PC-3 (cell line): ENCODE measurements at regions not wholly inside any gene's neighbourhood (a gene's known extent, or its start where the extent isn't known, plus 50 kb on each side); places are given as distances from the start of the nearest gene placed in this dataset.

Experiments used
- ATAC-seq: fragments of 200-7000 bp; cut with Tn5 transposase; 2 replicates; pipeline ENCODE4 v1.9.1; 2020; ENCODE audit warnings: mild to moderate bottlenecking, moderate library complexity
- BruUV-seq: library from RNA; stranded (reverse); fragments of 400-500 nt; replicated peaks from 2 replicates; lab custom pipeline; 2021; lab: Mats Ljungman, UMichigan
- CTCF ChIA-PET: fragments of 300-600 bp; sonication (Branson Sonifier 250); formaldehyde crosslinking; loops from one replicate; lab custom pipeline; 2022; ENCODE audit warnings: antibody characterized with exemption; lab: Charles Lee
- POLR2A ChIA-PET: fragments of 300-600 bp; sonication (Branson Sonifier 250); formaldehyde crosslinking; loops from one replicate; lab custom pipeline; 2022; ENCODE audit warnings: antibody characterized with exemption; ENCODE audit not compliant: unreplicated experiment; lab: Charles Lee
- DNase-seq: peaks from one replicate; pipeline ENCODE4 v3.0.0-alpha.2; 2015
- H2AFZ ChIP-seq: fragments of 300-600 bp; sonication (generic); 2 replicates; pipeline ENCODE4 v1.6.0; 2016; ENCODE audit warnings: antibody characterized with exemption, low read length
- H3F3A ChIP-seq: fragments of 300-600 bp; sonication (generic); one replicate; pipeline ENCODE4 v1.6.0; 2017; ENCODE audit warnings: antibody characterized with exemption, low read length, control low read depth, mild to moderate bottlenecking; ENCODE audit not compliant: unreplicated experiment
- H3K27ac ChIP-seq: fragments of 300-600 bp; sonication (generic); 2 replicates; pipeline ENCODE4 v1.5.1; 2016; ENCODE audit warnings: mild to moderate bottlenecking, low read length
- H3K27me3 ChIP-seq: fragments of 300-600 bp; sonication (generic); 2 replicates; pipeline ENCODE4 v1.6.1; 2016; ENCODE audit warnings: low read length, mixed read lengths
- H3K36me3 ChIP-seq: fragments of 300-600 bp; sonication (generic); 2 replicates; pipeline ENCODE4 v1.6.1; 2016; ENCODE audit warnings: low read depth, mixed run types, low read length, mixed read lengths
- H3K4me1 ChIP-seq: fragments of 300-600 bp; sonication (generic); 2 replicates; pipeline ENCODE4 v1.5.1; 2016; ENCODE audit warnings: low read length; ENCODE audit not compliant: insufficient read depth
- H3K4me2 ChIP-seq: fragments of 300-600 bp; sonication (generic); 2 replicates; pipeline ENCODE4 v1.6.0; 2016; ENCODE audit warnings: low read length
- H3K4me3 ChIP-seq: fragments of 300-600 bp; sonication (generic); 2 replicates; pipeline ENCODE4 v1.5.1; 2016; ENCODE audit warnings: mild to moderate bottlenecking, low read length, mixed read lengths
- H3K79me2 ChIP-seq: fragments of 300-600 bp; sonication (generic); 2 replicates; pipeline ENCODE4 v1.6.1; 2017; ENCODE audit warnings: low read length, mixed read lengths
- H3K9ac ChIP-seq: fragments of 300-600 bp; sonication (generic); 2 replicates; pipeline ENCODE4 v1.6.0; 2016; ENCODE audit warnings: mild to moderate bottlenecking, low read length
- H3K9me2 ChIP-seq: fragments of 300-600 bp; sonication (generic); replicated peaks from 2 replicates; pipeline ENCODE4 v1.6.1; 2016; ENCODE audit warnings: mixed run types, low read length, mixed read lengths
- H3K9me3 ChIP-seq: fragments of 300-600 bp; sonication (generic); 2 replicates; pipeline ENCODE4 v1.6.1; 2016; ENCODE audit warnings: low read length, mixed read lengths
- H4K20me1 ChIP-seq: fragments of 300-600 bp; sonication (generic); 2 replicates; pipeline ENCODE4 v1.6.1; 2016; ENCODE audit warnings: low read length, mixed read lengths
- CTCF ChIP-seq: fragments of 300-600 bp; sonication (generic); conservative IDR thresholded peaks from 2 replicates; pipeline ENCODE4 v1.5.1; 2017; ENCODE audit warnings: antibody characterized with exemption, low read depth, mild to moderate bottlenecking, low read length
- EZH2 ChIP-seq: fragments of 300-600 bp; sonication (generic); IDR thresholded peaks from one replicate; pipeline ENCODE4 v1.6.1; 2017; ENCODE audit warnings: antibody characterized with exemption, mild to moderate bottlenecking, low read length; ENCODE audit not compliant: unreplicated experiment
- EZH2phosphoT487 ChIP-seq: fragments of 300-600 bp; sonication (generic); IDR thresholded peaks from 2 replicates; pipeline ENCODE4 v1.6.1; 2018; ENCODE audit warnings: mild to moderate bottlenecking, antibody characterized with exemption, low read length, borderline replicate concordance
- intact Hi-C: fragments of 100-400 bp; cut with micrococcal nuclease; formaldehyde crosslinking; loops from 2 replicates; pipeline ENCODE4 v1.9.0; 2023

- no peak overlapping the region for H2AFZ ChIP-seq
- no peaks in the 10 kb centered on the region for H3F3A ChIP-seq
- no peaks in the 10 kb centered on the region for H3K4me1 ChIP-seq
- no peaks in the 10 kb centered on the region for H3K27me3 ChIP-seq
- ChIA-PET POLR2A (no interaction called here), CTCF (no interaction called here)
- ATAC-seq: no peak
- no peaks in the 10 kb centered on the region for H3K36me3 ChIP-seq
- no TSS peak for BruUV-seq
- H3K9ac ChIP-seq: no peak overlapping the region
- no peak overlapping the region for H3K4me2 ChIP-seq
- H3K9me2 ChIP-seq: no peaks in the 10 kb centered on the region
- no peaks in the 10 kb centered on the region for H3K79me2 ChIP-seq
- H4K20me1 ChIP-seq: no peaks in the 10 kb centered on the region
- no peaks in the 10 kb centered on the region for H3K9me3 ChIP-seq
- no peak overlapping the region for H3K27ac ChIP-seq
- no peak for DNase-seq
- TF ChIP-seq EZH2phosphoT487 (no peak), EZH2 (no peak), CTCF (no peak)
- no peak overlapping the region for H3K4me3 ChIP-seq
- intact Hi-C loops: no loop called here
These were observed 87.2 kb upstream of the KLF3 start for GRCh38 chr4:38576767-38577166.

GRCh38 chr4:38577462-38577861 is 86.5 kb upstream of the KLF3 start:
- no peaks in the 10 kb centered on the region for H3K27me3 ChIP-seq

More at GRCh38 chr4:38577462-38577861, 86.5 kb upstream of the KLF3 start:
- ChIA-PET POLR2A (no interaction called here), CTCF (no interaction called here)
- H3K27ac ChIP-seq: no peak overlapping the region
- no TSS peak for BruUV-seq
- H3K4me1 ChIP-seq: no peaks in the 10 kb centered on the region
- no peaks in the 10 kb centered on the region for H3K9me2 ChIP-seq
- no peak overlapping the region for H3K4me3 ChIP-seq
- H4K20me1 ChIP-seq: no peaks in the 10 kb centered on the region
- H3K9ac ChIP-seq: no peak overlapping the region
- H3K36me3 ChIP-seq: no peaks in the 10 kb centered on the region
- ATAC-seq: no peak
- no peaks in the 10 kb centered on the region for H3F3A ChIP-seq
- H2AFZ ChIP-seq: no peak overlapping the region
- H3K79me2 ChIP-seq: no peaks in the 10 kb centered on the region
- H3K4me2 ChIP-seq: no peak overlapping the region
- intact Hi-C loops: no loop called here
- H3K9me3 ChIP-seq: no peaks in the 10 kb centered on the region
- no peak for DNase-seq
- no peak for TF ChIP-seq EZH2
- TF ChIP-seq CTCF: no peak
